NCI-H1417 (cell line): ENCODE measurements at regions not wholly inside any gene's neighbourhood (a gene's known extent, or its start where the extent isn't known, plus 50 kb on each side); places are given as distances from the start of the nearest gene placed in this dataset.

ENCODE experiments used
- DNase-seq, 3 experiments: peaks; one replicate each; lab custom pipeline; 2025; lab: John Stamatoyannopoulos, UW

GRCh38 chr4:24637173-24637572 is 52.8 kb upstream of the DHX15 start:
- DNase-seq = no peak

GRCh38 chr4:24638396-24638875 is 54.1 kb upstream of the DHX15 start:
- no peak for DNase-seq

GRCh38 chr4:24639714-24640113 is 55.4 kb upstream of the DHX15 start:
- no peak for DNase-seq

GRCh38 chr4:24640366-24640765 is 56.0 kb upstream of the DHX15 start:
- DNase-seq = no peak

- DNase-seq = no peak
Measured at GRCh38 chr4:24642981-24643547, 58.7 kb upstream of the DHX15 start.

- DNase-seq = no peak
Measured at GRCh38 chr4:24643774-24644520, 59.6 kb upstream of the DHX15 start.

DNA sequence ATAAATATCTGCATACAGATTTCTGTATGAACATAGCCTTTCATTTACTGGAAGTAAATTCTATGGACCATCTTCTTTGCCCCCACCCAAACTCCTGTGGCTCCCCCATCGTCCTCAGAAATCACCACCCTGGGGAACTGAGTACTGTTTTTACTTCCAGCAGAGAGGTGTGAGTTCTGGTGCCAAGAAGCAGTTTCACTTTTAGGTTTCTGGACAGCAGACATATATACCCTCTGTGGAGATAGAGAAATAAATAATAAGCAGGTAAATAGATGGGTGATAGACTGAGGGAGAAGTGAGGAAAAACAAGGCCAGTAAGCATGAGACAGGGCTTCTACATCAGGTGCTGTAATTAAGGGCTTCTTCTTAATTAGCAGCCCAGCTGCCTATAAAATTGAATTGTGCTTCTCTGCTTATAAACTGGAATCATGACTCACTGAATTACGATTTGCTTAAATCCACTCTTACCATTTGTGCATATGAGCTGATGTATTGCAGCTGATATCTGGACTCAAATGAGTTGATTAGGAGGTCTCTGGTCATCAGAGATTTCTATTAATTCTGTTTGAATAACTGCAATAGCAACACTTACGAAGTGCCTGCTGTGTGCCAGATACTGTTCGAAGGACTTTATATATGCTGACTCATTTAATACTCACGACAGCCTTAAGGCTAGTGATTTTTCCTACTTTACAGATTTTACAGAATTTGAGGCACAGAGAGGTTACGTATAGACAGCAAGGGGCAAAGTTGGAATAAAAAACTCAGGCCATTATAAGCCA is 60.8 kb upstream of the DHX15 start:
- DNase-seq = no peak

- no peak for DNase-seq
Measured at GRCh38 chr4:24645765-24646550, 61.6 kb upstream of the DHX15 start.

GRCh38 chr4:24646798-24647460 is 62.6 kb upstream of the DHX15 start:
- DNase-seq = no peak

GRCh38 chr4:24650849-24651640 is 66.7 kb upstream of the DHX15 start:
- no peak for DNase-seq

GRCh38 chr4:24655326-24655725 is 71.0 kb upstream of the DHX15 start:
- DNase-seq = no peak

DNA sequence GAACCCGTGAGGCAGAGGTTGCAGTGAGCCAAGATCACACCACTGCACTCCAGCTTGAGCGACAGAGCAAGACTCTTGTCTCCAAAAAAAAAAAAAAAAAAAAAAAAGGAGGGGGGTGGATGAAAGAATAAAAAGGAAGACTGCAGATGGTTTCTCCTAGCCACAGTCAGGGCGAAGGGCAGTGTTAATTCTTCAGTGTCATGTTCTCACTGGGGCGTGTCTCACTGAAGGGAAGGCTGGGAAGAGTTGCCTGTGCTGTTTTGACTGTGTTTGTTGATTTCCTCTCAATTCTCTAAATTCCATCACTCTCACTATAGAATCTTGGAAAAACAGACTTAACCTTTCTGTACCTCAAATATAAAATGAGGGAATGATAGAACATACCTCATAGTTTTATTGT is 71.6 kb upstream of the DHX15 start:
- DNase-seq = peak in 1 of 3 experiments; percentile 32

GRCh38 chr4:24656906-24657305 is 72.6 kb upstream of the DHX15 start:
- no peak for DNase-seq

GRCh38 chr4:24657768-24658617 is 73.6 kb upstream of the DHX15 start:
- peak in 2 of 3 experiments; percentile 14 to 61 for DNase-seq

DNA sequence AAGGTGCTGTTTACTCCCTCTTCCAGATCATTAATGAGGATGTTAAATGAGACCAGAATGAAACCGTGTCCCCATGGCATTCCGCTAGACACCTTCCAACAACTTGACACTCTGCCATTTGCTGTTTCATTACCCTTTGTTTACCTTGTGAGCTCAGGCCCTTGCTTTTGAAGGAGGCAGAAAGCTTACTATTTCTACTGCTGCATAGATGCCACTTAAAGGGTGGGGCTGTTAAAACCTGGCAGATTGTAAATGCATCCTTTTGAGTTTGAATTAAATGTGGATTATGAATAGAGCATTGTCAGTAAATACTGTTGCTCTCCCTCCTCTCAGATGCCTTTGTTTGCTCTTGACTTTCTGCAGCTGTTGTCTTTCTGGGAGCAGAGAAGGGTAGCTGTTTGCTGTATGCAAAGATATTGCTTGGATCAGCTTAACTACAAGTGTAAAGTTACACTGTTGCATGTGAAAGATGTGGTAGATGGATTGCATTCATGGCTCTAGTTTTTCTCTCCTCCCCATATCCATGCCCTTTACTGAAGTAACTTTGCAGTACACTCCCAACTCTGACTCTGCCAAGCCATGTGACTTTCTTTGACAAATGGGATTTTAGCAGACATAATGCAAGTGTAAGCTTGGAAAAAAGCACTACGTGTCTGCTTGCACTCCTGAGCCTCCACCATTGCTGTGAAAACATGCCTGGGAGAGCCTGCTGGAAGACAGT is 75.0 kb upstream of the DHX15 start:
- peak in 2 of 3 experiments; percentile 51 to 76 for DNase-seq

DNA sequence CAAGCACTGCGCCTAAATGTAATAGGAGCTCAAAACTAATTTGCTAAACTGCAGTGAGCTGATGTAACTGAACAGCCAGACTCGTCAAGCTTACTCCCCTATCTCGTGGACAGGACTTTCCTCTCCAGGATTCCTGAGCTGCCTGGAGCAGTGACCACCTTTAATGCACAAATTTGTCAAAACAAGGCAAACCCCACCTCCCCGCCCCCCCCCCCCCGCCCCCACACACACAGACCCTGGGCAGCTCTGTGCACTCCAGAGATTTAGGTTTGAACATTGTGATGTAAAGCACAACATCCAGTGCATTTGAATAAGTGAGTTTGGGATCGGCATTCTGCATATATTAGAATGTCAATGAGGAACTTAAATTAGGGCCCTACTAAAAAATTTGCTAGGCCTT is 77.7 kb upstream of the DHX15 start:
- no peak for DNase-seq

- no peak for DNase-seq
Measured at GRCh38 chr4:24662542-24662941, 78.2 kb upstream of the DHX15 start.

DNA sequence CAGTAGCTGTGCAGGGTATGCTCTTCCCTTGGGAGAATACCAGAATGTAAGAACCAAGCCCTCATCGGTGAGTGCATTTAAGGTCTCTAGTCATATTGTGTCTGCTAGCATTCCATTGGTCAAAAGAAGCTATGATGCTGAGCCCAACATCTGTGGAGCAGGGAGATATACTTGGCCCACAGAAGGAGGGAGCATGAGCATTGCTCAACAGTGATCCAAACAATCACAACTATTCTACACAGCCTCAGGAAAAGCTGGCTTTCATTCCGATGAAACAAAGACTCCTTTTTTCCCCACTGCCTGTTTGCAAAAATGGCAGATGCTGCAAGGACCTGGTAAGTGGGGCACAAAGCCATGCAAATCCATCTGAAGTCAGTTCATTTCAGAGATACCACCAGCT is 80.6 kb upstream of the DHX15 start:
- DNase-seq = no peak

DNA sequence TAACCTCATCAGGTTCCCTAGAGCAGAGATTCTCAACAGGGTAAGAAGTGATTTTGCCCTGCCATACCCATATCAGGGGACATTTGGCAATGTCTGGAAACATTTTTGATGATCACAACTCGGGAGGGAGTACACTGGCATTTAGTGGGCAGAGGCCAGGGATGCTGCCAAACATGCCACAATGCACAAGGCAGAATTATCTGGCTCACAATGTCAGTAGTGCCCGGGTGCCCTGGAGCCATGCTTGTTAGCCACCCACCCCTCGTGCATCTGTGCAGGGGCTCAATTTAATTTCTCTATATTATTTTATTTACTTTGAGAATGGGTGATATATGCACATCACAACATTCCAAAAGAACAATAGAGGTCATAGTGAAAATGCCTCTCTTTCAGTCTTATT is 82.0 kb upstream of the DHX15 start:
- DNase-seq = no peak
